CD4-positive, alpha-beta T cell treated with Interleukin-2 at 100 ng/mL for 4 hours (primary cell): ENCODE measurements at regions not wholly inside any gene's neighbourhood (a gene's known extent, or its start where the extent isn't known, plus 50 kb on each side); places are given as distances from the start of the nearest gene placed in this dataset.
"Not testable (repeated sequence)": the region's sequence is repeated elsewhere in the genome, so short reads cannot be mapped to it uniquely, and the experiment has no call there.

Experiments
- DNase-seq: peaks from one replicate; pipeline ENCODE4 v3.0.0-alpha.2; 2020; ENCODE audit warnings: low spot score

- DNase-seq, result no peak
Observed at GRCh38 chr10:120048391-120048790, 155.9 kb downstream of the SEC23IP start.

- no peak for DNase-seq
Observed at GRCh38 chr10:120051671-120052070, 159.1 kb downstream of the SEC23IP start.

- no peak for DNase-seq
Observed at GRCh38 chr10:120052964-120053702, 160.6 kb downstream of the SEC23IP start.

- DNase-seq, result not testable (repeated sequence)
Observed at GRCh38 chr10:120059790-120060189, 167.3 kb downstream of the SEC23IP start.

GRCh38 chr10:120067427-120067826, 174.9 kb downstream of the SEC23IP start:
- DNase-seq, result no peak

- DNase-seq, result no peak
Observed at GRCh38 chr10:120069700-120070099, 177.2 kb downstream of the SEC23IP start.

- DNase-seq, result no peak
Observed at GRCh38 chr10:120075349-120075748, 182.8 kb downstream of the SEC23IP start.

- no peak for DNase-seq
Observed at GRCh38 chr10:120076996-120077706, 184.6 kb downstream of the SEC23IP start.

- DNase-seq, result no peak
Observed at GRCh38 chr10:120077707-120078492, 185.4 kb downstream of the SEC23IP start.

GRCh38 chr10:120085096-120085796, 192.7 kb downstream of the SEC23IP start:
- no peak for DNase-seq

- no peak for DNase-seq
Observed at GRCh38 chr10:120086066-120086465, 193.5 kb downstream of the SEC23IP start.

- DNase-seq, result no peak
Observed at GRCh38 chr10:120087109-120087508, 194.6 kb downstream of the SEC23IP start.

- no peak for DNase-seq
Observed at GRCh38 chr10:120095875-120096274, 203.3 kb downstream of the SEC23IP start.

- no peak for DNase-seq
Observed at GRCh38 chr10:120097766-120098165, 205.2 kb downstream of the SEC23IP start.

GRCh38 chr10:120098232-120098930, 205.9 kb downstream of the SEC23IP start:
- no peak for DNase-seq

- DNase-seq, result no peak
Observed at GRCh38 chr10:120103738-120104560, 211.4 kb downstream of the SEC23IP start.

GRCh38 chr10:120105001-120105400, 212.5 kb downstream of the SEC23IP start:
- DNase-seq, result no peak

GRCh38 chr10:120105492-120105891, 213.0 kb downstream of the SEC23IP start:
- DNase-seq, result no peak

- DNase-seq, result no peak
Observed at GRCh38 chr10:120108916-120109315, 216.4 kb downstream of the SEC23IP start.

GRCh38 chr10:120109725-120110124, 217.2 kb downstream of the SEC23IP start:
- DNase-seq, result not testable (repeated sequence)

- DNase-seq, result no peak
Observed at GRCh38 chr10:120110196-120110595, 217.7 kb downstream of the SEC23IP start.
